HFFc6 (cell line): ENCODE measurements at regions not wholly inside any gene's neighbourhood (a gene's known extent, or its start where the extent isn't known, plus 50 kb on each side); places are given as distances from the start of the nearest gene placed in this dataset.

Source experiments
- DNase-seq: peaks from one replicate; pipeline ENCODE4 v3.0.0-alpha.2; 2018
- H3K27ac Mint-ChIP-seq: 2 replicates; pipeline ENCODE4 v1.8.0; 2020; ENCODE audit warnings: mild to moderate bottlenecking, mixed read lengths
- H3K27me3 Mint-ChIP-seq: 2 replicates; pipeline ENCODE4 v1.8.0; 2021; ENCODE audit warnings: mild to moderate bottlenecking, moderate library complexity, mixed read lengths; ENCODE audit not compliant: insufficient read depth
- H3K36me3 Mint-ChIP-seq: 2 replicates; pipeline ENCODE4 v1.8.0; 2021; ENCODE audit warnings: low read depth, mixed read lengths
- H3K4me1 Mint-ChIP-seq: 2 replicates; pipeline ENCODE4 v1.8.0; 2020; ENCODE audit warnings: low read depth, mixed read lengths
- H3K4me3 Mint-ChIP-seq: 2 replicates; pipeline ENCODE4 v1.8.0; 2020; ENCODE audit warnings: mild to moderate bottlenecking, moderate library complexity, mixed read lengths
- H3K9me3 Mint-ChIP-seq: 2 replicates; pipeline ENCODE4 v1.8.0; 2020; ENCODE audit warnings: mild to moderate bottlenecking, mixed read lengths
- CTCF ChIP-seq: fragments of 200-600 bp; sonication (generic); IDR thresholded peaks from 2 replicates; pipeline ENCODE4 v1.5.0; 2021; ENCODE audit warnings: antibody characterized with exemption, mild to moderate bottlenecking

GRCh38 chr5:158434749-158435148, 575.8 kb upstream of the CLINT1 start:
- Mint-ChIP-seq H3K4me1 (no peaks in the 10 kb centered on the region), H3K36me3 (no peaks in the 10 kb centered on the region), H3K4me3 (no peak overlapping the region), H3K27ac (no peak overlapping the region), H3K27me3 (peaks cover 9% of the 10 kb centered on the region), H3K9me3 (no peaks in the 10 kb centered on the region)
- TF ChIP-seq CTCF, result no peak
- DNase-seq, result no peak

GRCh38 chr5:158433634-158434033, 574.7 kb upstream of the CLINT1 start:
- Mint-ChIP-seq H3K4me1 (no peaks in the 10 kb centered on the region), H3K4me3 (no peak overlapping the region), H3K9me3 (no peaks in the 10 kb centered on the region), H3K27me3 (peaks cover 10% of the 10 kb centered on the region), H3K36me3 (no peaks in the 10 kb centered on the region), H3K27ac (no peak overlapping the region)
- DNase-seq, result no peak
- no peak for TF ChIP-seq CTCF

GRCh38 chr5:158431369-158432029, 572.6 kb upstream of the CLINT1 start:
- H3K36me3 Mint-ChIP-seq, result no peaks in the 10 kb centered on the region
- DNase-seq, result no peak
- H3K4me1 Mint-ChIP-seq, result no peaks in the 10 kb centered on the region
- H3K4me3 Mint-ChIP-seq, result no peak overlapping the region
- H3K9me3 Mint-ChIP-seq, result no peaks in the 10 kb centered on the region
- H3K27ac Mint-ChIP-seq, result no peak overlapping the region
- peaks cover 15% of the 10 kb centered on the region for H3K27me3 Mint-ChIP-seq
- TF ChIP-seq CTCF, result no peak

- Mint-ChIP-seq H3K27ac (no peak overlapping the region), H3K4me1 (no peaks in the 10 kb centered on the region), H3K4me3 (no peak overlapping the region), H3K27me3 (peaks cover 15% of the 10 kb centered on the region), H3K9me3 (no peaks in the 10 kb centered on the region), H3K36me3 (no peaks in the 10 kb centered on the region)
- TF ChIP-seq CTCF, result no peak
- DNase-seq, result no peak
Observed at GRCh38 chr5:158430798-158431167, 571.8 kb upstream of the CLINT1 start.

- H3K9me3 Mint-ChIP-seq, result no peaks in the 10 kb centered on the region
- no peaks in the 10 kb centered on the region for H3K4me1 Mint-ChIP-seq
- no peak overlapping the region for H3K27ac Mint-ChIP-seq
- TF ChIP-seq CTCF, result no peak
- H3K4me3 Mint-ChIP-seq, result no peak overlapping the region
- peaks cover 15% of the 10 kb centered on the region for H3K27me3 Mint-ChIP-seq
- no peak for DNase-seq
- no peaks in the 10 kb centered on the region for H3K36me3 Mint-ChIP-seq
Observed at GRCh38 chr5:158430166-158430797, 571.3 kb upstream of the CLINT1 start.
